ENCODE measurements at regions not wholly inside any gene's neighbourhood (a gene's known extent, or its start where the extent isn't known, plus 50 kb on each side); places are given as distances from the start of the nearest gene placed in this dataset.

GRCh38 chr2:19300961-19301360 is 57.5 kb downstream of the OSR1 start:
- intact Hi-C loops (cut with micrococcal nuclease), result no loop called here

- intact Hi-C loops (cut with micrococcal nuclease), result no loop called here
These were observed 58.9 kb downstream of the OSR1 start for GRCh38 chr2:19299522-19299921.

DNA sequence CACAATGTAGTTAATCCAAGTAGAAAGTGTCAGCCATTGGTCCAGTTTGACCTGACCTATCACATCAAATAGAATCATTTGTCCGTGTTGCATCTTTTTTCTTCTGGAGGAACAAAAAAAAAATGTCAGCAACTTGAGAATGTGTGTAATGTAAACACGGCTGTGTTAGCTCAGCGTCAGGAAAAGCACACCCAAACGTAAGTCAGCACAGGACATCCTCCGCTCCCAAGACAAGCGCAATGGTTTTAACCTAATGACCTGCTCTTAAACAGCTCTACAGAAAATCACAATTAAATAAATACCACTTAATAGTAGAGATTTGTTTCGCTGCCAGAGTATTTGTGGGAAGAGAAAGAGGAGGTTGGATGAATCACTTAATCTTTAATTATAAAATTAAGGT is 59.4 kb downstream of the OSR1 start:
- intact Hi-C loops (cut with micrococcal nuclease), result no loop called here

DNA sequence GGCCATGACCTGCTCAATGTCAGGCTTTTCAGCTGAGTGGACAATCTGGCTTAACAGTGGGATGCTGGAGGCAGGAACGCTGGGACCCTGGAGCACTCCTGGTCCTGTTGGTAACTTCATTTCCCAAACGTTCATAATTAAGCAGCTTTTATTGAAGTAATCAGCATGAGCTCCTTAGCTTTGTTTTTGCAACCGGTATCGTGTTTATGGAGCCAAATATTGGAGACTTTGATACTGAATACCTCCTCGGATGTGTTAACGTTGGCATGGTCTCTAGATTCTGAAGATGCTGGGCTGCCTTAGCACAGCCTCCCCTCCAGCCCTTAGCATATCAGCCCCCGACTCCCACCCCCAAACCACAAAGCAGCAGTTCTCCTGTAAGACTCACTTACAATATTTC is 60.7 kb downstream of the OSR1 start:
- intact Hi-C loops (cut with micrococcal nuclease), result no loop called here

DNA sequence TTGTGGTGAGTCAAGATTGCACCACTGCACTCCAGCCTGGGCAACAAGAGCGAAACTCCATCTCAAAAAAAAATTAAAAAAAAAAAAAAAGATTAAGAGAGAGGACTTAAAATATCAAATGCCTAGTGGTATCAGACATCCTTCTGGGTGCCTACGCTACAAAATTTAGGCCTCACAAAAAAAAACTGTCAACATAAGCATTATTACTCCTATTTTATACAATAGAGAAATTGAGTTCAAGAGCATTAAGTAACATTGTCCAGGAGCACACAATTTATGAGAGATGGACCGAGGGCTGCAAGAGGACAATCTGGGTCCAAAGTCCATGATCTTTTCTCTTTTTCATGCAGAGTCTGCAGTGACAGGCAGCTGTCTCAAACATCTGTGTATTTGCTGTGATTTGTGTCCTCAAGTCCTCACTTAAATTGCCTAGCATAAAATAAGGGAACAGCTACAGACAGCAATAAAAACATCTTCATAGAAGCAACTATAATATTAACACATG is 62.4 kb downstream of the OSR1 start:
- intact Hi-C loops (cut with micrococcal nuclease), result no loop called here

- intact Hi-C loops (cut with micrococcal nuclease), result no loop called here
These were observed 66.4 kb downstream of the OSR1 start for GRCh38 chr2:19292007-19292406.

- intact Hi-C loops (cut with micrococcal nuclease), result no loop called here
These were observed 70.1 kb downstream of the OSR1 start for GRCh38 chr2:19288291-19288690.

DNA sequence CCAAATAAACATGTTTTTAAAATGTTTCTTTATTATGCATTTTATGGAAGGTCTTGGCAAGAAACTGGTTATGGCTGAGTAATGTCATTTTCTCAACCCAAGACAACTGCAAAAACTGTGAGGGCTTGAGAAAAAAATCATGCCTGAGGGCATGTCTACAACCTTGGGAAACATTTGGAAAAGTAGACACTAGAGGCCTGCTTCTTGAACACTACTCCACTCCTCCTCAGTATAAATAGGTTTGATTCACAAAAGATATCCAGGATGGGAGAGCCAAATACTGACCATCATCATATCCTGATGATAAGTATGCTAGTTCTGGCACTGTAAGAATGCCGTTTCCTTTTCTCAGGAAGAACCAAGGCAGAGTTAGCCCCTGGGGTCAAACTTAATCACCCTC is 71.1 kb downstream of the OSR1 start:
- intact Hi-C loops (cut with micrococcal nuclease), result no loop called here

- intact Hi-C loops (cut with micrococcal nuclease), result no loop called here
These were observed 76.1 kb downstream of the OSR1 start for GRCh38 chr2:19282305-19282704.

DNA sequence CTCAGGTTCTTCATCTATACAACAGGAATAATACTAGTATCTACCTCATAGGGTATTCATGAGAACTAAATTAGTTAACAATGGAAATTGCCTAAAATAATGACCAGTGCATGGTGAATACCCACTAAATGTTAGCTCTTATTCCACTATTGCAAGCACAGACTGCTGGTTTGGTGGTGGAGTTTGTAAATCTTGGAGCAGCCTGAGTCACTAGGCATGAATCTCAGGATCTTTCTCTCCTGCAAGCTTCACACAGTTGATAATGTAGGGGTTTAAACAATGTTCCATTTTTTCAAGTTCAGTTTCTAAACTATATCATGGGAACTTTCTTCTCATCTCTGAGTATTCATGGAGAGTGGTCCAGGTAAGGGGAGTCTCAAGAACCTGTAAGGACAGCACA is 84.0 kb downstream of the OSR1 start:
- intact Hi-C loops (cut with micrococcal nuclease), result no loop called here

DNA sequence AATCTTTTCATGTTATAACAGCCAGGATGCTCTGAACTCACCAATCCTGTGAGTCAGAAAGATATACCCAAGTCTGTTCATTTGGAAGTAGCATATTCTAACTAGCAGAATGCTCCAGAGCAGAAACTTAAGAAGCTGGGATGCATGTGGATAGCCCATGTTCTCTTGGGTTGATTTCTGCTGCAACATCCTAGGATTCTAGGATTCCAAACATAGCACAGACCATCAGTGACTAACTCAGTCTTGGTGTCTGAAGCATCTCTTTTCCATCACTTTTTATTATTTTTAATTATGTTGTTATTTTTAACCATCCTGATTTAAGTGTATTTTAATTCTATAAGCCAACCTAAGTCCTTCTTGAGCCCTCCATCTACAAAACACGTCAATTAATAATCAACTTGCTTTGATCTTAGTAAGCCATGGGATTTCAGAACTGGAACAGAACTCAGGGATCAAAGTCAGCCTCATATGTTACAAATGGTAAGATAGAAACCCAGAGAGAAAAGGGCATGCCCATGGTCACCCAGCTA is 85.4 kb downstream of the OSR1 start:
- intact Hi-C loops (cut with micrococcal nuclease), result no loop called here

DNA sequence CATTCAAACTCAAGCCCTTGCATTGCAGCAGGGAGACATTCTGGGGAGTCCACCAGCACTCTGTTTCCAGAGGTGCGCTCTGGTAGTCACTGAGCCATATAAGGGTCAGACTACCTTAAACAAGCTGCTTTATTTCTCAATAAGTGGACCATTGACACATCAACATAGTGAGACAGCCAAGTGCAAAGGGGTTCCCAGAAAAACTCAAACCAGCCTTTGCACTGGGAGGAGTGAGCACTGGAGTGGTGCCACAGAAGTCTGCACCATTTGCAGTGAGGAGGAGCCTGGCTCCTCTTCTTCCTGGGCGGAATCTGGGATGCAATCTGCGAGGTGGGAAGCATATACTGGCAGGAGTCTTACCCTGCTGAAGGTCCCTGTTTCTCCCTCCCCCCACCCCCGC is 86.4 kb downstream of the OSR1 start:
- intact Hi-C loops (cut with micrococcal nuclease), result no loop called here

DNA sequence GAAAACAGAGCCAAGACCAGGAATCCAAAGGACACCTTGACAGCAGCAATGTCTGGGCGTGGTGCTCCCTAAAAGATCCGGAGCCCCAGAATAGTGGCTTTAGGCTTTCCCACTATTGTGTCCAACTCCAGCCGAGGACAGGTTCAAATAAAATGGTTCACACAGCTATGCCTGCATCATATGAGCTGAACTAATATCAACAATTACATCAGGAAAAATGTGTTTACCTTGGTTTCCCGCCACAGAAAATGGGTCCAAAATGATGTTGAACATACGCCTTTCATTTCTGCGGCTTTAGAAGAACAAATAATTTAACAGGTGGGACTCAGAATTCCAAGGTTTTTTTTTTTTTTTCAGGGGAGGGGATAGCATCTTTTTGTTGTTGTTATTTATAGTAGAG is 93.6 kb downstream of the OSR1 start:
- intact Hi-C loops (cut with micrococcal nuclease), result no loop called here

DNA sequence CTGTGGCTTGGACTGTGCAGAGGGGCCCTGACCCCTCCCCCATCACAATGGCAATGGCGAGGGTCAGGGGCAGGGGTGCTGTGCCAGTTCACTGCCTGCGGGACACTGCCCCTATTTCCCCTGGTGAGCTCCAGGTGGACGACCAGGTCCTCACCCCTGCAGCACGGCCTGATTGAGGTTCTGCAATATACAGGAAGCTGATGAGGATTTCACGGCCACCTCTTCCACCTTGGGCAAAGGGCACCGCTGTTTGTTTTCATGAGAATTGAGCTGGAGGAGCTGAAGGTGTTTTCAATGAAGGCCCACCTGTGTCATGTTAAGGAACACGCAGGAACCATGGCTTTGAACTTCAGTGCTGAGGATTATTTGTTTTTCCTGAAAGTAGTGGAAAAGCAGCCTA is 96.3 kb downstream of the OSR1 start:
- intact Hi-C loops (cut with micrococcal nuclease), result no loop called here

- intact Hi-C loops (cut with micrococcal nuclease), result no loop called here
These were observed 97.4 kb downstream of the OSR1 start for GRCh38 chr2:19261061-19261460.

- intact Hi-C loops (cut with micrococcal nuclease), result no loop called here
These were observed 102.3 kb downstream of the OSR1 start for GRCh38 chr2:19256121-19256601.

- intact Hi-C loops (cut with micrococcal nuclease), result no loop called here
These were observed 102.9 kb downstream of the OSR1 start for GRCh38 chr2:19255481-19255880.

DNA sequence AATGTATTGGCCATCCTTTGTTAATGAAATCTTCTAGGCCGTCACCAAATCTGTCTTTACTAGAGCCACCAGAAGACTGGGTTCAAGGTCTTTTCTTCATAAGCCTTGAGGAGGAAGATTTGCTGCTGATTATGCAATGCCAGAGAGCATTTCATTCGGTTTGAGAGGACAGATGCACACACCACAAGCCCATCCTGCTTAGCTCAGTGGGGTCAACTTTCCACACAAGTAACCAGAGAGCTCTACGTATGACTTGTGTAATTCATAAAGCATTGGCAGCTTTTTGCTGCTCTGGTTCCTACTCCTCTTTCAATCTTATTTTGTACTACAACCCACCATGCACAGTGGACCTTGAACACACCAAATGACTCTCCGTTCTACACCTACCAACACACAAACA is 106.9 kb downstream of the OSR1 start:
- intact Hi-C loops (cut with micrococcal nuclease), result no loop called here

DNA sequence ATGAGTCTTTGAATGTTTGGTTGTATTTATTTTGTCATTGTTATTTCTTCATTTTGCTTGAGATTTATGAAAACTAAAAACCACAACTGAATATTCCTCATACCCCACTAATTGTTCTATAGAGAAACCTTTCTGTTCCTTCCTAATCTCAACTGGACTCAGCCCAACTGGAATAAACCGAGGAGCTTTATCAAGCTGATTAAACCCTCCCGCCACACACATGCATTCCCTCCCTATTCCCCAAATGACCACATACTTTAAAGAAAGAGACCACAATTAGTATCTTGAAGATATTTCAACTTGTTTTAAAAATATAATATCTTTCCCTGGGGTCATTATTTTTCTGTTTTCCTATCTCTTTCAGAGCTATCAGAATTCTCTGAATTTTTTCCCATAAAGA is 107.5 kb downstream of the OSR1 start:
- intact Hi-C loops (cut with micrococcal nuclease), result no loop called here

- intact Hi-C loops (cut with micrococcal nuclease), result no loop called here
These were observed 111.2 kb downstream of the OSR1 start for GRCh38 chr2:19247186-19247585.

DNA sequence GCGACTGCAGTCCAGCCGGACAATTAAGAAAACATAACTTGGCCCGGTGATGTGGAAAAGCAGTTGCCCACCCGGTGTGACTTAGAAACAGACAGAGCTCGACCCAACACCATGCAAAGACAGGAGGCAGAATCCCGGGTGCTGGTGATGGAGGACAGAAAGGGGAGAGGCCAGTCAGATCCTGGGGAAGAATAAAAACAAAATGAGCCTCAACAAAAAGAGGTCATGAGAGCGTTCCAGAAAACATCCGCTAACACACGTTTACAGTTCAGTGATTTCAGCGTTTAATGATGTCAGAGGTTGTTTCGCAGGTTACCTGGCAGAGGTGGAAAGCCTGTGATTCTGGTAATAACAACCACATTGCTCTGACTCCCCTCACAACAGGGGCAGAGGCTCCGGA is 111.9 kb downstream of the OSR1 start:
- intact Hi-C loops (cut with micrococcal nuclease), result no loop called here

GRCh38 chr2:19244460-19245363 is 113.7 kb downstream of the OSR1 start:
- intact Hi-C loops (cut with micrococcal nuclease), result no loop called here
